Thyroid gland (tissue), 4 donors: ENCODE measurements at regions not wholly inside any gene's neighbourhood (a gene's known extent, or its start where the extent isn't known, plus 50 kb on each side); places are given as distances from the start of the nearest gene placed in this dataset.

Source experiments
- DNase-seq, 2 donors: peaks; one replicate each; pipeline ENCODE4 v3.0.0-alpha.2; 2019
- H3K27ac ChIP-seq, 3 donors: fragments of 200-600 bp; sonication (generic); 1 replicate in 2 of 3; 2 replicates in 1 of 3; pipeline ENCODE4 v1.5.1; 2016 to 2019; ENCODE audit warnings: mild to moderate bottlenecking in 1 of 3, moderate library complexity in 1 of 3
- H3K27me3 ChIP-seq: fragments of 200-600 bp; sonication (generic); one replicate; pipeline ENCODE4 v1.5.1; 2019
- H3K36me3 ChIP-seq, 2 donors: fragments of 200-600 bp; sonication (generic); one replicate each; pipeline ENCODE4 v1.5.1; 2016 to 2019
- H3K4me1 ChIP-seq, 2 donors: fragments of 200-600 bp; sonication (generic); one replicate each; pipeline ENCODE4 v1.5.1; 2017 to 2019
- H3K4me3 ChIP-seq, 3 donors: fragments of 200-600 bp; sonication (generic); replicated peaks in 1 of 3; 1 replicate in 2 of 3; 2 replicates in 1 of 3; pipeline ENCODE4 v1.5.1; 2016; ENCODE audit warnings: mild to moderate bottlenecking in 1 of 3
- H3K9me3 ChIP-seq: fragments of 200-600 bp; sonication (generic); one replicate; pipeline ENCODE4 v1.5.1; 2017
- CTCF ChIP-seq, 6 experiments: fragments of 200-600 bp in 3 of 6; fragments of 450-650 bp in 3 of 6; sonication (generic) in 3 of 6; IDR thresholded peaks; one replicate each; pipeline ENCODE4 v1.5.1; 2016 to 2019; ENCODE audit warnings: antibody characterized with exemption in 6 of 6, mild to moderate bottlenecking in 2 of 6, inconsistent platforms in 1 of 6, moderate library complexity in 1 of 6
- POLR2A ChIP-seq, 2 donors: fragments of 450-650 bp; IDR thresholded peaks; one replicate each; pipeline ENCODE4 v1.6.1; 2017; ENCODE audit warnings: antibody characterized with exemption in 2 of 2, mild to moderate bottlenecking in 2 of 2, moderate library complexity in 1 of 2
- WGBS, 2 donors: methylation state at CpG; one replicate each; pipeline ENCODE4 v1.1.5; 2017; 5-methylcytosine and 5-hydroxymethylcytosine counted together
- intact Hi-C: fragments of 100-400 bp; cut with DNase I; formaldehyde crosslinking; loops from one replicate; pipeline ENCODE4 v1.15.1; 2023

GRCh38 chr2:40043641-40044040, 264.6 kb upstream of the THUMPD2 start:
- intact Hi-C loops = no loop called here
- H3K27ac ChIP-seq = no peak overlapping the region
- H3K9me3 ChIP-seq = no peaks in the 10 kb centered on the region
- WGBS, 2 donors = 79 to 80% methylated on average over 5 of the region's 5 CpGs
- no peaks in the 10 kb centered on the region for H3K4me1 ChIP-seq
- no peaks in the 10 kb centered on the region for H3K27me3 ChIP-seq
- DNase-seq = no peak
- H3K36me3 ChIP-seq = no peaks in the 10 kb centered on the region
- no peak overlapping the region for H3K4me3 ChIP-seq
- no peak for TF ChIP-seq CTCF (IDR thresholded peaks at IDR 0.05)

GRCh38 chr2:40043191-40043590, 264.1 kb upstream of the THUMPD2 start:
- no peak for TF ChIP-seq POLR2A (IDR thresholded peaks at IDR 0.05)
- no peak for TF ChIP-seq CTCF (IDR thresholded peaks at IDR 0.05)
- Histone ChIP-seq H3K4me1 (no peaks in the 10 kb centered on the region), H3K27ac (no peak overlapping the region), H3K27me3 (no peaks in the 10 kb centered on the region), H3K36me3 (no peaks in the 10 kb centered on the region), H3K4me3 (no peak overlapping the region), H3K9me3 (no peaks in the 10 kb centered on the region)
- DNase-seq = no peak
- WGBS, 2 donors = 84 to 86% methylated on average over 4 of the region's 4 CpGs
- intact Hi-C loops = no loop called here

GRCh38 chr2:40041422-40042382, 262.6 kb upstream of the THUMPD2 start:
- intact Hi-C loops = no loop called here
- no peak for DNase-seq
- WGBS, 2 donors = 74 to 76% methylated on average over 6 of the region's 6 CpGs
- no peak overlapping the region for H3K27ac ChIP-seq
- no peaks in the 10 kb centered on the region for H3K27me3 ChIP-seq
- no peaks in the 10 kb centered on the region for H3K36me3 ChIP-seq
- H3K4me3 ChIP-seq = no peak overlapping the region
- no peaks in the 10 kb centered on the region for H3K4me1 ChIP-seq
- H3K9me3 ChIP-seq = no peaks in the 10 kb centered on the region
- no peak for TF ChIP-seq CTCF (IDR thresholded peaks at IDR 0.05)
- no peak for TF ChIP-seq POLR2A (IDR thresholded peaks at IDR 0.05)

DNA sequence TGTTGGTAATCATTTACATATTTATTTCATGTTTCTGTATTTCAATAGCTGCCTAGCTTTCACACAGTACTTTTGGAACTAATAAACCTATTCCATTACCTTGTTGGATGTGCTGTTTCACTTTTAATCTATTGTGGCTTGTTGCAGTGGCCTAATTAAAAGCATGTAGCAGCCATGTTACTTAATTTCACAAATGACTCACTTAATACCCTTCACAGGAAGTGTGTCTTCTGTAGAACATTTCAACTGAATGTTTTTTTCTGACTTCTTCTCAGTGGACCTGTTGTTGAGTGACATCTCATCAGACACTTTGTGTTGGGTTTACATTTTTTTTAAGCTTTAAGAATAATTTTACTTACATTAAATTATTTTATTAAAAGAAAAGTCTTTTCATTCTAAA, 260.5 kb upstream of the THUMPD2 start:
- Histone ChIP-seq H3K9me3 (no peaks in the 10 kb centered on the region), H3K4me3 (no peak overlapping the region), H3K27me3 (no peaks in the 10 kb centered on the region), H3K27ac (no peak overlapping the region), H3K36me3 (no peaks in the 10 kb centered on the region), H3K4me1 (no peaks in the 10 kb centered on the region)
- intact Hi-C loops = no loop called here
- TF ChIP-seq POLR2A (IDR thresholded peaks at IDR 0.05) (no peak), CTCF (IDR thresholded peaks at IDR 0.05) (no peak)
- DNase-seq = no peak

DNA sequence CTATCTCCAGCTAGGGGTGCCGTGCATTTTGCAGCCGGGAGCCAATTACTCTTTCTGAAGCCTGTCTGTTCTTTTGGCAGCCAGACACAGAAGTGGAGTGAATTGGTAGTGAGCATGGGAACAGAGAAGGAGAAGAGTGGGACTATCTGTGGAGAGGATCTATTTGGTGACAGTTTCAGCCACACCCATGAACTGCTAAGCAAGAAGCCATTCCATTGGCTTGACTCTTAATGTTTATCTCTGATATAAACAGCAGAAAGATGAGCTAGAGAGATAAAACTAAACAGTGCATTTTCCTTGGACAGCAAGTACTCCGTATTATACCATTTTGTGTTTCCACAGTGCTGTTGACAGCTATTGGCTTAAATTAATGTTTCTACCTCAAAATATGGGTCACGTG, 259.6 kb upstream of the THUMPD2 start:
- Histone ChIP-seq H3K4me3 (no peak overlapping the region), H3K27me3 (no peaks in the 10 kb centered on the region), H3K4me1 (no peaks in the 10 kb centered on the region), H3K9me3 (no peaks in the 10 kb centered on the region), H3K27ac (no peak overlapping the region), H3K36me3 (no peaks in the 10 kb centered on the region)
- no peak for DNase-seq
- TF ChIP-seq CTCF (IDR thresholded peaks at IDR 0.05) = no peak
- TF ChIP-seq POLR2A (IDR thresholded peaks at IDR 0.05) = no peak
- intact Hi-C loops = no loop called here
- 90 to 91% methylated on average over 4 of the region's 4 CpGs for WGBS, 2 donors
